ENCODE measurements at regions not wholly inside any gene's neighbourhood (a gene's known extent, or its start where the extent isn't known, plus 50 kb on each side); places are given as distances from the start of the nearest gene placed in this dataset.

DNA sequence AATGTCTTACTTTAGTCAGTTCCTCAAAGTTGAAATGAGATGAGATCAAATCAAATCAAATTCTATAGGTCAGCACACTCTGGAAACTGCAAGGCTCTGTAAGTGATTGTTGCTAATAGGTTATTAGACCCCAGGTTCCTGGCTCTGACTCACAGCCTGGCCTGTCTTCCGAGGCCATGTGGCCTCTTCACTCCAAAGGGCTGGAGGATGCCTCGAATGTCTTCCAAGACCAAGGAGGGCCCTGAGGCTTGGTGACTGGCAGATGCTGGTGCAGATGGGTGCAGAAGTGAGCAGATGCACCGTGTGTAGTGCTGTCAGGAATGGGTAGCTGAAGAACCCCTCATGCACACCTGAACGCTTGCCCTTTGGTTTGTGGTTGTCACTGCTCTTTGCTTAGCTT is 113.4 kb downstream of the MAB21L3 start (continued):
- TF ChIP-seq NANOG (IDR thresholded peaks at IDR 0.05; ENCODE audit: borderline replicate concordance) (no peak), POLR2AphosphoS5 (IDR thresholded peaks at IDR 0.05; ENCODE audit: low read depth) (no peak), CREB1 (CRISPR knock-in tag; IDR thresholded peaks at IDR 0.05; ENCODE audit: low read depth) (no peak)
- TF ChIP-seq, protein P1, sequence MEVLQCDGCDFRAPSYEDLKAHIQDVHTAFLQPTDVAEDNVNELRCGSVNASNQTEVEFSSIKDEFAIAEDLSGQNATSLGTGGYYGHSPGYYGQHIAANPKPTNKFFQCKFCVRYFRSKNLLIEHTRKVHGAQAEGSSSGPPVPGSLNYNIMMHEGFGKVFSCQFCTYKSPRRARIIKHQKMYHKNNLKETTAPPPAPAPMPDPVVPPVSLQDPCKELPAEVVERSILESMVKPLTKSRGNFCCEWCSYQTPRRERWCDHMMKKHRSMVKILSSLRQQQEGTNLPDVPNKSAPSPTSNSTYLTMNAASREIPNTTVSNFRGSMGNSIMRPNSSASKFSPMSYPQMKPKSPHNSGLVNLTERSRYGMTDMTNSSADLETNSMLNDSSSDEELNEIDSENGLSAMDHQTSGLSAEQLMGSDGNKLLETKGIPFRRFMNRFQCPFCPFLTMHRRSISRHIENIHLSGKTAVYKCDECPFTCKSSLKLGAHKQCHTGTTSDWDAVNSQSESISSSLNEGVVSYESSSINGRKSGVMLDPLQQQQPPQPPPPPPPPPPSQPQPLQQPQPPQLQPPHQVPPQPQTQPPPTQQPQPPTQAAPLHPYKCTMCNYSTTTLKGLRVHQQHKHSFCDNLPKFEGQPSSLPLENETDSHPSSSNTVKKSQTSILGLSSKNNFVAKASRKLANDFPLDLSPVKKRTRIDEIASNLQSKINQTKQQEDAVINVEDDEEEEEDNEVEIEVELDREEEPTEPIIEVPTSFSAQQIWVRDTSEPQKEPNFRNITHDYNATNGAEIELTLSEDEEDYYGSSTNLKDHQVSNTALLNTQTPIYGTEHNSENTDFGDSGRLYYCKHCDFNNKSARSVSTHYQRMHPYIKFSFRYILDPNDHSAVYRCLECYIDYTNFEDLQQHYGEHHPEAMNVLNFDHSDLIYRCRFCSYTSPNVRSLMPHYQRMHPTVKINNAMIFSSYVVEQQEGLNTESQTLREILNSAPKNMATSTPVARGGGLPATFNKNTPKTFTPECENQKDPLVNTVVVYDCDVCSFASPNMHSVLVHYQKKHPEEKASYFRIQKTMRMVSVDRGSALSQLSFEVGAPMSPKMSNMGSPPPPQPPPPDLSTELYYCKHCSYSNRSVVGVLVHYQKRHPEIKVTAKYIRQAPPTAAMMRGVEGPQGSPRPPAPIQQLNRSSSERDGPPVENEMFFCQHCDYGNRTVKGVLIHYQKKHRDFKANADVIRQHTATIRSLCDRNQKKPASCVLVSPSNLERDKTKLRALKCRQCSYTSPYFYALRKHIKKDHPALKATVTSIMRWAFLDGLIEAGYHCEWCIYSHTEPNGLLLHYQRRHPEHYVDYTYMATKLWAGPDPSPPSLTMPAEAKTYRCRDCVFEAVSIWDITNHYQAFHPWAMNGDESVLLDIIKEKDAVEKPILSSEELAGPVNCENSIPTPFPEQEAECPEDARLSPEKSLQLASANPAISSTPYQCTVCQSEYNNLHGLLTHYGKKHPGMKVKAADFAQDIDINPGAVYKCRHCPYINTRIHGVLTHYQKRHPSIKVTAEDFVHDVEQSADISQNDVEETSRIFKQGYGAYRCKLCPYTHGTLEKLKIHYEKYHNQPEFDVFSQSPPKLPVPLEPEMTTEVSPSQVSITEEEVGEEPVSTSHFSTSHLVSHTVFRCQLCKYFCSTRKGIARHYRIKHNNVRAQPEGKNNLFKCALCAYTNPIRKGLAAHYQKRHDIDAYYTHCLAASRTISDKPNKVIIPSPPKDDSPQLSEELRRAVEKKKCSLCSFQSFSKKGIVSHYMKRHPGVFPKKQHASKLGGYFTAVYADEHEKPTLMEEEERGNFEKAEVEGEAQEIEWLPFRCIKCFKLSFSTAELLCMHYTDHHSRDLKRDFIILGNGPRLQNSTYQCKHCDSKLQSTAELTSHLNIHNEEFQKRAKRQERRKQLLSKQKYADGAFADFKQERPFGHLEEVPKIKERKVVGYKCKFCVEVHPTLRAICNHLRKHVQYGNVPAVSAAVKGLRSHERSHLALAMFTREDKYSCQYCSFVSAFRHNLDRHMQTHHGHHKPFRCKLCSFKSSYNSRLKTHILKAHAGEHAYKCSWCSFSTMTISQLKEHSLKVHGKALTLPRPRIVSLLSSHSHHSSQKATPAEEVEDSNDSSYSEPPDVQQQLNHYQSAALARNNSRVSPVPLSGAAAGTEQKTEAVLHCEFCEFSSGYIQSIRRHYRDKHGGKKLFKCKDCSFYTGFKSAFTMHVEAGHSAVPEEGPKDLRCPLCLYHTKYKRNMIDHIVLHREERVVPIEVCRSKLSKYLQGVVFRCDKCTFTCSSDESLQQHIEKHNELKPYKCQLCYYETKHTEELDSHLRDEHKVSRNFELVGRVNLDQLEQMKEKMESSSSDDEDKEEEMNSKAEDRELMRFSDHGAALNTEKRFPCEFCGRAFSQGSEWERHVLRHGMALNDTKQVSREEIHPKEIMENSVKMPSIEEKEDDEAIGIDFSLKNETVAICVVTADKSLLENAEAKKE (CRISPR knock-in tag; IDR thresholded peaks at IDR 0.05): no peak

DNA sequence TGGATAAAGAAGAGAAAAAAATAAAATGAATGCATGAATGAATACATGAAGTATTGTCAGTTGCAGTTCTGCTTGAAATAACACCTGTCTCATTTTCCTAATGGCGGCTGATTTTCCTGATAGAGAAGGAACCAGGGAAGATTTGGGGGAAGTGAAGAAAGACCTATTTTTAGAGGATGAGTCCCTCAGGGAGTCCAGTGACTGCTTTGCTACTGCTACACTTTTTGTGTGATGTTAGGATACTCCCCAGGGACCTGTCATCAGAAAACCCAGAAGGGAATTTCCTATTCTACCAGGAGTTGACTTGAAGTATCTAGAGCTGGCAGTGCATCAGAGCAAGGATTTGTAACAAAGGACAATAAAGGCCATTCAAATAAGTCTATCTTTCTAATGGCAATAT is 114.8 kb downstream of the MAB21L3 start:
- Histone ChIP-seq H3K4me2 (no peak overlapping the region), H3F3A (replicated peaks; ENCODE audit: low read depth) (no peaks in the 10 kb centered on the region), H4K20me1 (replicated peaks; ENCODE audit: insufficient read depth) (no peaks in the 10 kb centered on the region), H2AFZ (no peak overlapping the region), H3K9me2 (ENCODE audit: insufficient read depth) (peaks cover 3% of the 10 kb centered on the region), H3K4me1 (ENCODE audit: insufficient read depth) (0 out of 2 replicates have a peak, but pooled peaks cover 3% of the 10 kb centered on the region), H3K27me3 (ENCODE audit: insufficient read depth) (no peaks in the 10 kb centered on the region), H3K79me2 (replicated peaks; ENCODE audit: insufficient read depth) (no peaks in the 10 kb centered on the region), H3K36me3 (ENCODE audit: insufficient read depth) (no peaks in the 10 kb centered on the region), H3K27ac (ENCODE audit: low read depth) (no peak overlapping the region), H3K4me3 (no peak overlapping the region)
- Mint-ChIP-seq H3K9me3 (no peaks in the 10 kb centered on the region), H3K27me3 (ENCODE audit: insufficient read depth, low read depth, poor library complexity) (peaks cover 4% of the 10 kb centered on the region), H3K36me3 (ENCODE audit: low read depth) (no peaks in the 10 kb centered on the region), H3K4me3 (no peak overlapping the region), H3K4me1 (peaks cover 11% of the 10 kb centered on the region), H3K27ac (no peak overlapping the region)
- no peak for TF ChIP-seq NANOG (IDR thresholded peaks at IDR 0.05; ENCODE audit: borderline replicate concordance)
- TF ChIP-seq STAT1 (IDR thresholded peaks at IDR 0.05; ENCODE audit: unreplicated experiment): no peak
- TF ChIP-seq POLR2AphosphoS5 (IDR thresholded peaks at IDR 0.05; ENCODE audit: low read depth): no peak
- no peak for TF ChIP-seq ZNF114 (CRISPR knock-in tag; IDR thresholded peaks at IDR 0.05)
- ATAC-seq: no peak
- no peak for DNase-seq (ENCODE audit: low spot score)
